ENCODE measurements at regions not wholly inside any gene's neighbourhood (a gene's known extent, or its start where the extent isn't known, plus 50 kb on each side); places are given as distances from the start of the nearest gene placed in this dataset.

DNA sequence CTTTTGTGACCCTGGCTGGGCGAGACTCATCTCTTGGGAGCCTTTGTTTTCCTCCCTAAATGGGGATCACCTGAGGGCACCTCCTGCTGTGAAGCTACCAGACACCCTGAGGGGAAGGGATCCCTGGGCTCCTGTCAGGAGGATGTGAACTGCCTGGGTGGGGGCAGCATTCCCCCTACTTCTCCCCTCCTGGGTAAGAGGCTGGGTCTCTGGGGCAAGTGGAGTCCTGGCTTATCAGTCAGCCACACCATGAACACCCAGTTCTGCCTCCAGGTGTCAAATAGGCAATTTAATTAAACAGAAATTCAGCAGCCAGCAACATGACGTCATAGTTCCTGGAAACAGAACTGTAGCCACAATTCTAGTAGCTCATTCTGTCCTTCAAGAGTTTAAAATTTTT lies 97.7 kb upstream of the RET start:
- in situ Hi-C loops (cut with MboI; ENCODE audit: low sequenced_read_pairs, unreplicated experiment), result no loop called here
- TF ChIP-seq, protein P1, sequence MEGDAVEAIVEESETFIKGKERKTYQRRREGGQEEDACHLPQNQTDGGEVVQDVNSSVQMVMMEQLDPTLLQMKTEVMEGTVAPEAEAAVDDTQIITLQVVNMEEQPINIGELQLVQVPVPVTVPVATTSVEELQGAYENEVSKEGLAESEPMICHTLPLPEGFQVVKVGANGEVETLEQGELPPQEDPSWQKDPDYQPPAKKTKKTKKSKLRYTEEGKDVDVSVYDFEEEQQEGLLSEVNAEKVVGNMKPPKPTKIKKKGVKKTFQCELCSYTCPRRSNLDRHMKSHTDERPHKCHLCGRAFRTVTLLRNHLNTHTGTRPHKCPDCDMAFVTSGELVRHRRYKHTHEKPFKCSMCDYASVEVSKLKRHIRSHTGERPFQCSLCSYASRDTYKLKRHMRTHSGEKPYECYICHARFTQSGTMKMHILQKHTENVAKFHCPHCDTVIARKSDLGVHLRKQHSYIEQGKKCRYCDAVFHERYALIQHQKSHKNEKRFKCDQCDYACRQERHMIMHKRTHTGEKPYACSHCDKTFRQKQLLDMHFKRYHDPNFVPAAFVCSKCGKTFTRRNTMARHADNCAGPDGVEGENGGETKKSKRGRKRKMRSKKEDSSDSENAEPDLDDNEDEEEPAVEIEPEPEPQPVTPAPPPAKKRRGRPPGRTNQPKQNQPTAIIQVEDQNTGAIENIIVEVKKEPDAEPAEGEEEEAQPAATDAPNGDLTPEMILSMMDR (IDR thresholded peaks at IDR 0.05; ENCODE audit: borderline replicate concordance, control extremely low read depth, extremely low read depth, insufficient read depth, missing control alignments), result no peak
- DNase-seq (ENCODE audit: low spot score), result no peak

DNA sequence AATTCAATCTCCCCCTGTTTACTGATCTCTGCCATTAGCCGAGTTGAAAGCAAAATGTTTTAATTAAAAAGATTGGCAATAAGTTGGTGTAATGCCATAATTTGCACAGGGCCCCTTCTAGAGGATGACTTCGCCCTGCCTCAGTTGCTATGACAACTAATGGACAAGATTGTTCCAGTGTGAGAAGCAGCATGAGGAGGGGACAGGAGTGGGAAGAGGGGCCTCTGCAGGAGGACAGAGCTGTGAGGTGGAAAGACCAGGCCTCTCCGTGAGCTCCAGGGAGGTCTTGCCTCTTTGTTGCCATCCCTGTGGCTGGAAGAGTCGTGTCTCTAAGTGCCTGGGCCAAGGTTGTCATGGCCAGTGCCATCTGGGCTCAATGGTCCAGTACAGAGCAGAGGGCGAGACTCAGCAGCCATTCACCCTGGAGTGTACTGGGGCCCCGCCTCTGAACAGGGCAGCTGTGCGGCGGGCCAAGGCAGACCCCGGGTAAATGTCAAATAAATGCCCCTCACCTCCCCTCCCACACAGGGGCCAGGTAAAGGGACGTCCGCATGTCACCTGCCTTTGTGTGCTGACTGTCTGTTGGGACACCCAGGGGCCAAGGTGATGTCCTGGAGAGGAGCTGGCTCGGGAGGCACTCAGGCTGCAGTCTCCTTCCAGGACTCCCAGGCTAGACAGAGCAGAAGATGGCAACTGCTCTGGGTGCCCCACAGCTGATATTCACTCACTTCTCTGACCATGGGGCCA lies 97.0 kb upstream of the RET start:
- no peak for DNase-seq (ENCODE audit: low spot score)
- TF ChIP-seq, protein P1 (IDR thresholded peaks at IDR 0.05; ENCODE audit: borderline replicate concordance, control extremely low read depth, extremely low read depth, insufficient read depth, missing control alignments), result no peak
- in situ Hi-C loops (cut with MboI; ENCODE audit: low sequenced_read_pairs, unreplicated experiment), result no loop called here

DNA sequence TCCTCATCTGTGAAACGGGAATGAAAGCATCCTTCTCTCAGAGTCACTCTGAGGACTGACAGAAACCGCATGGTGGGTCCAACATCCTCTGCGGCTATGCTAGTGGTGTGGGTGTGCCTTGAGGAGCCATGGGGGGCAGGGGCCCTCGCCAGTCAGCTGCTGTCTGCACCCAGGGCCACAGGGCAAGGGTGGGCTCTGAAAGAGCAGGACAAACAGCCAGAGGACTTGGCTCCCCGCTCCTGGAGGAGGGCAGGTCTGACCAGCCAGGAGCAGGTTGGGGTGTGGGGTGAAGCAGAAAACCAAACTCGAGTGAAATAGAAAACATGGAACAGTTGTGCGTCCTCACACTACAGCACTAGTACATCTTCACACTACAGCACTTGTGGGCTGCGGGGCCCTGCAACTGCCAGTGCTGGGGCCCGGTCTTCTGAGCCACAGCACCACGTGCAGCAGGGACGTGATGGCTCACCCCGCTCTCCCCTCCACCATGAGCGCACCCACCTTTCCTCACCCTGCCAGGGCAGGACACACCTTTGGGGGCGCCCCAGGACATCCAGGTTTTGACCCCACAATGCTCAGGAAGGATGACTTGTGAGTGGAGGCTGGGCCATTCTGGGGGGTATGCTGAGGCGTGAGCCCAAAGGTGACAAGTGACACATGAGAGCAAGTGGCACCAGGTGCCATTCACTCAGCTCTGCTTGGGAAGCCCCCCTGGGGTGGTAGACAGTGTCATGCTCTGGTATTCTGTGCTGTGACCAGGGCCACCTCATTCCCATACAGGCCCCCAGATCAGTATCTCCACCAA lies 96.1 kb upstream of the RET start:
- in situ Hi-C loops (cut with MboI; ENCODE audit: low sequenced_read_pairs, unreplicated experiment), result no loop called here

DNA sequence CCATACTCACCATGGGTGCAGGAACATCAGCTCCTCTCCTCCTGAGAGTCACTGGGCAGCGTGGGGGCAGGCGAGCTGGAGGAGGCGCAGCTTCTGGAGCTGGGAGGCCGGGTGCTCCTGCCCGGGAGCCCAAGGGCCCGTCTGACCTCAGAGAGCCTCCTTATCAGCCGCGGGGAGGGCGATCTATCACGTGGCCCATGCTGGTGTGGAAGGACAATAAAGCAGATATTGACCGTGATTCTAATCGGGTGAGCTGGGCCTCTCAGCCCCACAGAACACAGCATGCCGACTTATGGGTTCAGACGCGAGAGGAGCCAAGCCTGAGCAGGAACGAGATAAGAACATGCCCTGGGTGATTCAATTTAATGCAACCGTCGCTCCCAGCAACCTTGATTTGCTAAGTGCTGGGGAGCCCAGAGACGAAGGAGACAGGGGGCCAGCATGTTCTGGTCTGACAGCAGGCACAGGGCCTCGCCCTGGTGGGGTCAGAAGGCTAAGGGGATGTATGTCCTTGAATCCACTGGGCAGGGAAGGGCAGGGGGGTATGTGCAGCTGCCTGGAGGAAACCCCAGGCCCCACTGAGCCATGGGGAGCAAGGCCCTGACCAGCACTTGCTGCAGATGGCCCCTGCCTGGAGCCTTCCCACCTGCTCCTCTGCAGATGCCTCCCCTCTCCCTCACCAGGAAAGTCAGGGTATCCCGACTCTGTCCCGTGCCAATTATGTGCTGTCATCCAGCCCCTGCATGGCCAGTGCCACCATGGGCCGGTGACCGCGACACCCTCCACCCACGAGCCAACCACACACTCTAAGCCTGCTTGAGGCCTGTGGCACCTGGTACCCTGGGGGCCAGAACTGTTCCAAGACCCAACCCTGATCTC lies 95.3 kb upstream of the RET start:
- in situ Hi-C loops (cut with MboI; ENCODE audit: low sequenced_read_pairs, unreplicated experiment), result no loop called here
- TF ChIP-seq, protein P1 (IDR thresholded peaks at IDR 0.05; ENCODE audit: borderline replicate concordance, control extremely low read depth, extremely low read depth, insufficient read depth, missing control alignments), result no peak
- no peak for DNase-seq (ENCODE audit: low spot score)

More for the DNA sequence above, 96.1 kb upstream of the RET start:
- TF ChIP-seq, protein P1 (IDR thresholded peaks at IDR 0.05; ENCODE audit: borderline replicate concordance, control extremely low read depth, extremely low read depth, insufficient read depth, missing control alignments), result no peak
- no peak for DNase-seq (ENCODE audit: low spot score)

DNA sequence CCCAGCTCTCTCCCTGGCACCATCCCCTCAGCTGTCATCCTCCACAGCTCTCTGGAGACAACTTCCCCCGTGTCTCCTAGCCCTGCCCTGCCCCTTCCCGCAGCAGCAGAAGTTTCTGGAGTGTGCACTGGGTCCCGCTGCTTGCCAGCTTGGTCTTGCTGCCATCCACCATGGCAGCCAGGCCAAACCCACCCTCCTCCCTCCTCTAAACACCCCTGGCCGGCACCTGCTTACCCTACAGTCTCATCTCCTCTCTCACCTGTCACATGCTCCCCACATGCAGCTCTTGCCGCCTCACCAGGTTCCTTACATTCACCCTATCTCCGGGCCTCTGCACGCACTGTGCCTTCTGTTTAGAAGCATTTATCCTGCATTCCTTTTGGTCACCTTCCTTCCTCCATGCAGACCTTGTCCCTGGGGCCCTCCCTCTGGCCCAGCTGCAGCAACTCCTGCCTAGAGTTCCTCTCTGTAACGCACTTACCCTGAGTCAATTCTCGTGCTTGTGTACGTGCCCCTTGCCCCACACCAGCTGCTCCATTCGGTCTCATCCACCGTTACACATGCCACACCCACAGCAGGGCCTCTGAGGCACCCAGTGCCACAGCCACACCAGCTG lies 93.9 kb upstream of the RET start:
- DNase-seq (ENCODE audit: low spot score), result no peak
- in situ Hi-C loops (cut with MboI; ENCODE audit: low sequenced_read_pairs, unreplicated experiment), result no loop called here
- TF ChIP-seq, protein P1 (IDR thresholded peaks at IDR 0.05; ENCODE audit: borderline replicate concordance, control extremely low read depth, extremely low read depth, insufficient read depth, missing control alignments), result no peak

DNA sequence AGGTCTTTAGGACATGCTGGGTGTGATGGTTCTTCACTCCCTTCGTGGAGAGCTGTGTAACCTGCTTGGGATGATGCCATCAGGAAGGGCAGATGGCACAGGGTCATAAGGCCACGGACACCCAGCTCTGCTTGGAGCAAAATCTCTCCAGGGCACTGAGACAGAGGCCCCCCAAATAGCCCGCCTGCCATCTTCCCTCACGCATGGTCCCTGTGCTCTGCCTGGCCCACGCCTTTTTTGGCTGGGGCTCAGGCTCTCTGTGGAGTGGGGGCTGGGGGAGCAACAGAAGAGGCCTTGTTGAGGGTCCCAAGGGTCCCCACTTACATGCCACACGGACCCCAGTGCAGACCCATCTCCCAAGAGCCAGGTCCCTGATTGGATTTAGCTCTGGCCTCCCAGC lies 93.3 kb upstream of the RET start:
- in situ Hi-C loops (cut with MboI; ENCODE audit: low sequenced_read_pairs, unreplicated experiment), result no loop called here
- DNase-seq (ENCODE audit: low spot score), result no peak
- TF ChIP-seq, protein P1 (IDR thresholded peaks at IDR 0.05; ENCODE audit: borderline replicate concordance, control extremely low read depth, extremely low read depth, insufficient read depth, missing control alignments), result no peak
